ENCODE measurements at regions not wholly inside any gene's neighbourhood (a gene's known extent, or its start where the extent isn't known, plus 50 kb on each side); places are given as distances from the start of the nearest gene placed in this dataset.

DNA sequence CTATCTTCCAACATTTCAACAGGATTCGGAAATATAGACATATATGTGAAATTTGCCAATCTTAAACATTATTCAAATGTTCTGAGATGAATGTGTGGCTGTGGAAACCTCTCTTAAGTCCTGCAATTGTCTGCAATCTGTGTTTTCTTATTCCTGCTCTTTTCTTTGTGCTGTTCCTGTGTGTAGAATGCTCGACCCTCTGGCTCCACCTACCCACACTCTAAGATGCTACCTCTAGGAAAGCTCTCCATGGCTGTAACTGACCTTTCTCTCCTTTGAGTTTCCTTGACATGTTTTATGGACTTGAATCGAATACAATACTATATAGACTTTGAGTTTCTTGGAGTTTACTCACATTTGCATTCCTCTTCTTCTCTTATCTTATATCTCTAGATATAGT is 120.6 kb upstream of the ASTN2 start:
- TF ChIP-seq CTCF (IDR thresholded peaks at IDR 0.05; ENCODE audit: borderline replicate concordance, extremely low read depth, low read length, poor library complexity, severe bottlenecking): peak; percentile 43
- no peak for TF ChIP-seq EZH2 (IDR thresholded peaks at IDR 0.05; ENCODE audit: borderline replicate concordance, low read depth, low read length, severe bottlenecking)
